ENCODE measurements at regions not wholly inside any gene's neighbourhood (a gene's known extent, or its start where the extent isn't known, plus 50 kb on each side); places are given as distances from the start of the nearest gene placed in this dataset.

GRCh38 chr15:79657722-79658121 lies 225.6 kb downstream of the MINAR1 start:
- no peak for TF ChIP-seq POLR2A (IDR thresholded peaks at IDR 0.05)
- TF ChIP-seq CTCF (IDR thresholded peaks at IDR 0.05) = no peak
- TF ChIP-seq EP300 (IDR thresholded peaks at IDR 0.05) = no peak
- TF ChIP-seq POLR2AphosphoS5 (IDR thresholded peaks at IDR 0.05) = no peak

Measured in upper lobe of left lung (tissue), 4 donors.